SIG-M5 (cell line): ENCODE measurements at regions not wholly inside any gene's neighbourhood (a gene's known extent, or its start where the extent isn't known, plus 50 kb on each side); places are given as distances from the start of the nearest gene placed in this dataset.
"Not testable (repeated sequence)": the region's sequence is repeated elsewhere in the genome, so short reads cannot be mapped to it uniquely, and the experiment has no call there.

Experiments
- DNase-seq: peaks from one replicate; lab custom pipeline; 2025; lab: John Stamatoyannopoulos, UW

DNA sequence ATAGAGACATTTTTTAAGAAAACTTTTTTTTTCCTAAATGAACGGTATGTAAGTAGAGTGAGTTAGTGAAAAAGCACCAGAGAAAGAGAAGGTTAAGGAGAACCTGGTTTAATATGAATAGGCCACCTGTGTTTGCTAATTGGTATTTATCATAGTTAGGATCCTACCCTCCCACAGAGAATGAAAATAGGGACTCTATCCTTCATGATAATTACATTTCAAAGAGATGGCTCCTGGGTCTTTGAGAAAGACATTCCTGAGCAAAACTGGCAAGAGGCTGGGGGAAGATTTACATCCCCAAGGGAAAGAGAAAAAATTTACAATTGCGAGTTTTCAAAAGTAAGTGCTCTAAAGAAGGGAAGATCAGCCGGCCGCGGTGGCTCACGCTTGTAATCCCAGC, 1284.5 kb downstream of the SLITRK1 start:
- DNase-seq: no peak

DNA sequence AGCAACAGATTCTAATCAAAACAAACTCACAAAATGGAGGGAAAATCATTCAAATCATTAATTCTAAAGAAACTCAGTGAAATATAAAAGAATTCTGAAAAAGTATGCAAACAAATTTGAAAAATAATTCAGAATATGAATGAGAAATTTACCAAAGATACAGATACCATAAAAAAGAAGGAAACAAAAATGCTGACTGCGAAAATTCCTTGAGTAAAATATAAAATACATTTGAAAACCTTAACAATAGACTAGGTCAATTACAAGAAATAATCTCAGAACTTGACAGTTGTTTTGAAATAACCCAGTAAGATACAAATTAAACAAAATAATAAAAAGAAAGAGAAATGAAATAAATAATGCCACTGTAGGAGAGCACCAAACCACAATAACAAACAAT, 1289.0 kb downstream of the SLITRK1 start:
- no peak for DNase-seq

DNA sequence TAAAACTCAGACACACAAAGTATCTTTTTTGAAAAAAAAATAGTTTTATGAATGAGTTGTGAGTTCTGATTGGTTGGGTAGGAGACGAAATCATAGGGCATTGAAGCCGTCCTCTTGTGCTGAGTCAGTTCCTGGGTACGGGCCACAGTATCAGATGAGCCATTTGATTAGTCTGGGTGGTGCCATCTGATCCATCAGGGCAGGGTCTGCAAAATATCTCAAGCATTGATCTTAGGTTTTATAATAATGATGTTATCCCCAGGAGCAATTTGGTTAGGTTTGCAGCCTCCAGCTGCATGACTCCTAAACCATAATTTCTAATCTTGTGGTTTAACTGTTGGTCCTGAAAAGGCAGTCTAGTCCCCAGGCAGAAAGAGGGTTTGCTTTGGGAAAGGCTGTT, 1310.6 kb downstream of the SLITRK1 start:
- no peak for DNase-seq

DNA sequence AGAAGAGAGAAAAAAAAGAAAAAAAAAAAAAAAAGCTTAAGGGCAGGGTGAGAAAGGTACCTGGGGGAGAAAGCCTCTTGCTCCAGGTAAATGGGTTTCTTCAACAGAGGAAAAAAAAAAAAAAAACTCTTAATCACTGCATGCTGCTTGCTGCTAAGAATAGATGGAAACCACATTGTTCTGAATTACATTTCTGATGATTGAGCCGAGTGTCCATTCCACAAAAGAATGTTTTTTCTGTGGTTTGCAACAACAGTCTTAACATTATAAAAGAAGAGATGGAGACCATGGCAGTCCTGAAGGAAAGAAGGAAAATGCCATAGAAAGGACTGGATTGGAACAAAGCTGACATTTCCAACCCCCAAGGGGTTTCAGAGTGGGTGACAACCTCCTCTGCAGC, 1312.7 kb downstream of the SLITRK1 start:
- DNase-seq: no peak

DNA sequence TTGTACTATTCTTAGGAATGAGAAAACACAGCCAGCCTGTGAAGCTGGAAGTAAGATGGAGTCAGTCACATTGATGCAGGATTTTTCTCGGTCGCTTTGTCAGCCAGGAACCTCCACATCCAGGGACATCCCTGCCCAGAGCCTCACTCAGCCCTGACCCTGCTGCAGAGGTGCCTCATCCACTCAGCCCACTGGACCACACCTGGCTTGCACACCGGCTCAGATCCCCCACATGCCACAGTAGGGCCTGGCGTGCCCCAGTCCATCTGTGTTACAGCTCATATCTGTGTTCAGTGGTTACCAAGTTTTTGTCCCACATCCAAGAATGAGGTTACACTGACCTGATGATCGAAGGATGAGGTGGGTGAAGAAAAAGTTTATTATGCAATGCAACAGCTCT, 1315.4 kb downstream of the SLITRK1 start:
- DNase-seq: no peak

DNA sequence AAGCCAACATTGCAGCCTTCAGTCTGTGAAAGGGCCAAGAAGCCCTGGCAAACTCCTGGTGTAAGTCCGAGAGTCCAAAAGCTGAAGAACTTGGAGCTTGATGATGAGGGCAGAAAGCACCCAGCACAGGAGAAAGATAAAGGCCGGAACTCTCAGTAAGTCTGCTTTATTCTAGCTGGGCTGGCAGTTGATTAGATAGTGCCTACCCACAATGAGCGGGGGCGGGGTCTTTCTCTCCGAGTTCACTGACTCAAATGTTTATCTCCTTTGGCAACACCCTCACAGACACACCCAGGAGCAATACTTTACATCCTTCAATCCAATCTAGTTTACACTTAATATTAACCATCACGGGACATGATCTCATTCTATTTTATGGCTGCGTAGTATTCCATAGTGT, 1317.1 kb downstream of the SLITRK1 start:
- DNase-seq: no peak

DNA sequence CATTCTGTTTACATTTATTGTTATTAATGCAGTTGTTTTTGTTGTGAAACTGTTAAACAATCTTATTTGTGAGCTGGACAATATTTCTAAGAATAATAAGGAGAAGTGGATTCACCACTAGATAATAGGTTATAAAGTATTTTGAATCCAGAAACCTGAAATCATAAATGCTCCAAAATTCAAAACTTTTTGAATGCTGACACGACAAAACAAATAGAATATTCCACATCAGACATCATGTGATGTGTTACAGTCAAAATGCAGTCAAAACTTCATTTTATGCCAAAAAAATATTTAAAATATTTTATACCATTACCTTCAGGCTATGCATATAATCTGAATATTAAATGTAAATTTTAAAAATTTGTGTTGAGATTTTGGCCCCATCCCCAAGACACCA, 1321.4 kb downstream of the SLITRK1 start:
- DNase-seq: no peak

DNA sequence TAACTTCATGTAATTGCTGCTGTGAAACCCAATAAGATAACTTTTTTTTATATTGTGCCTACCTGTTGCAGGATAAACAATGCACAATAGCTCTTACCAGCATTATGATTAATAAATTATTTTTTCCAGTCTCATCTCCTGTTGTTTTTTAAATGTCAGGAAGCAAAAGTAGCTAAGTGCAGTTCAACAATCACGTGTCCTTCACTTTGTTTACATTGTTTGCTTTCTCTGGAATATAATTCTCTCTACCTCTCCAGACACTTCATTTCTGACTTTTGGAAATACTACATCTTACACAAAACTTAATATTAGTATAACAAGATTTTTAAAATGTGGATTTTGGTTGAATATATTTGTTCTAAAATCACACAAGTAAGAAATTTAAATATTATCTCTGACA, 1359.4 kb downstream of the SLITRK1 start:
- DNase-seq: no peak

DNA sequence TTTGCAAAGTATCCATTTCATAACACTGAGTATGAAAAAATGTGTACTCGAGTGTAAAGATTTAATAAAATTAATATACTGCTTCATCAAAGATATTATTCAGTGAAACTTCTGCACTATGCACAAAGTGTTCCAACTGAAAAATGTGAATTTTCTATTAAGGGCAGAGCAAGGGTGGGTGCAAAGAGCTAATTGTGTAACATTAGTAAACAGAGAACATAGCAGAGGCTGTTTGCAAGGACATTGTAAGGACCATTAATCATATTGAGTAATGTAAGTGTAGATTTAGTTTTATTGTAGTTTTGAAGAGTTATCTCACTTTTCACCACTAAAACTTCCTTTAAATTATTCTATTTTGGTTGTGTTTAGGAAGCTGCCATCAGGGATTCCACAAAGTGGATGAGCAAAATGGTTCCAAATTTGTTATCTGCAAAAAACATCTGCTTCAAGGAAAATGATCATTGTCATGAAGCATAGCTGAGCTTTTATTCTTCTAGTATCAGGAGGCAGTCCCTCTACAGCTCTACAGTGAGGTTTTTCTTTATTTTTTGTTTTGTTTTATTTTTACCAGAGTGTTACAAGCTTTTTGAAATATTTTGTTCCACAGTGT, 1375.4 kb downstream of the SLITRK1 start:
- no peak for DNase-seq

DNA sequence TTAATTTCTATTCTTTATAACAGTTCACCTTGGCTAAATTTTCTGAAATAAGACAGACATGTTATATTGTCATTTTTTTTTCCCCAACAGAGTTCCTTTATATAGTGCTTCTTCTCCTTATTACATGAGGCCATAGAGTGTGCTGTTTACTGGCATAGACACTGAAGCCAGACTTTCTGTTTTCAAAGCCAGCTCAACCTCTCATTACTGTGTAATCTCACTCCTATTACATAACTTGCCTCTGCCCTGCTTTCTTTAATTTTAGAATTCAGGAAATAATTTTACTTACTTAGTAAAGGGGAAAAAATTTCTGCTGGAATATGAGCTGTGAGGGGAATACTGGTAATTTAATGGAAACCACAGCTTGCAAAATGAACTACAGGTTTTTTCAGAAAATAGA, 1380.4 kb downstream of the SLITRK1 start:
- DNase-seq: no peak

DNA sequence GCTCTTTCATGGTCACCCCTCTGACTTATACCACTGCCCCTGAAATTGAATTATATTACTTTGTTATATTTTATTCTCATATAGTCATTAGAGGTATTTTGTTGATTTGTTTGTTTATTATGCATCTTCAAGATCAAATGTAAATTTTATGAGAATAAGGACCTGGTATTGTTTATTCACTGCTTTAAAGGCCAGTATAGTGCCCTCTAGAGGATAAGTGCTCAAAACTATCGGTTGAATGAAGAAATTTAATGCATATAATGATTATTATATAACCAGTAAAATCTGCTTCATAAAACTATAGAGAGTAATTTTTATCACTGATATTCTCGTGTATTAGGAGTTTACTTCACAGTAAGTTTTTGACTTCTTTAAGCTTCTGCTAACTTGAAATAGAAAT, 1401.9 kb downstream of the SLITRK1 start:
- DNase-seq: no peak

DNA sequence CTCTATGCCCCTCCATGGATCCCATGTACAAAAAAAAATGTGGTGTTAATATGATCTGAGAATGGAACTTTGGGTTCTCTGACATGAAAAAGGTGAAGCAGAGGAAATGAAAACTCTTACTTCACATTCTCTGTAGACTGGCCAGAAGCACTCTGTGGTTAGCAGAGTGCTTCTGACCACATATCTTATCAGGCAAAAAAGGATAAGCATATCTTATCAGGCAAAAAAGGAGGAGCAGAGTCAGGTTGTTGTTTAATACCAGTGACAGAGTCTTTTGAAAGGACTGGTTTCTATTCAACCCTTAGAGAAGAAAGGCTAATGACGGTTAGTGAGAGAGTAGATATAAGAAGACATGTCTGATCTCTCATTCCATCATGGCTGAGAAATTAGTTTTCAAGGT, 1404.8 kb downstream of the SLITRK1 start:
- DNase-seq: no peak

DNA sequence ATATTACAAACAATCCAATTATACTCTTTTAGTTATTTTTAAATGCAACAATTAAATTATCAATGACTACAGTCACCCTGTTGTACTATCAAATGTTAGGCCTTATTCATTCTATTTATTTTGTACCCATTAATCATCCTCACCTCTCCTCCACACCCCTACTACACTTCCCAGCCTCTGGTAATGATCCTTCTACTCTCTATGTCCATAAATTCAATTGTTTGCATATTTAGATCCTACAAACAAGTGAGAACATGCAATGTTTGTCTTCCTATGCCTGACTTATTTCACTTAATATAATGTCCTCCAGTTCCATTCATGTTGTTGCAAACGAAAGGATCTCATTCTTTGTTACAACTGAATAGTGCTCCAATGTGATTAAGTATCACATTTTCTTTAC, 1414.6 kb downstream of the SLITRK1 start:
- DNase-seq: no peak

DNA sequence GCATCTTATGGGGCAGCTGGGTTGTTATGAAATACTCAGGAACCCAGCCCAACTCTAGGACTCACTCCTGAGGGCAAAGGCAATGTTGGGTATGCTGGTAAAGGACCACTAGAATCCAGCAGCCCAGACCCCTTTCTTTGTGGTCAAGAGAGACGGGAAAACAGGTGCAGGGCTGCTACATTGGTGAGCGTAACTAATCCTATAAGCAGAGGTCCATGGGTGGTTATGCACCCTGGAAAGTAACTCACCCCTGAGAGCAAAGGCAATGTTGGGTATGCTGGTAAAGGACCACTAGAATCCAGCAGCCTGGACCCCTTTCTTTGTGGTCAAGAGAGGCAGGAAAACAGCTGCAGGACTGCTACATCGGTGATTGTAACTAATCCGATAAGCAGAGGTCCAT, 1422.7 kb downstream of the SLITRK1 start:
- DNase-seq: not testable (repeated sequence)

DNA sequence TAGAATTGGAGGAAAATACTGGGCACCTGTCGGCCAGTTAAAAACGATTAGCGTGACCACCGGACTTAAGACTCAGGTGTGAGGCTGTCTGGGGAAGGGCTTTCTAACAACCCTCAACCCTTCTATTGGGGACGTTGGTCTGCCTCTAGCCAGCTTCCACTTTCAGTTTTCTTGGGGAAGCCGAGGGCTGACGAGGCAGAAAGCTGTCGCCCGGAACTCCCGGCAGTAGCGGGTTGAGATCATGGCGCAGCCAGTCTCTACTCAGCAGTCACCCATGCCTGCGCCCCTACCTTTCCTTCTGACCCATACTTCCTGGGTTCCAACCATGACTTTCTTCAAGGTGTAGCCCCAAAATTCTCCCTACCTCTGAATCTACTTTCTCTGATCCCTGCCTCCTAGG, 1424.1 kb downstream of the SLITRK1 start:
- DNase-seq: no peak

DNA sequence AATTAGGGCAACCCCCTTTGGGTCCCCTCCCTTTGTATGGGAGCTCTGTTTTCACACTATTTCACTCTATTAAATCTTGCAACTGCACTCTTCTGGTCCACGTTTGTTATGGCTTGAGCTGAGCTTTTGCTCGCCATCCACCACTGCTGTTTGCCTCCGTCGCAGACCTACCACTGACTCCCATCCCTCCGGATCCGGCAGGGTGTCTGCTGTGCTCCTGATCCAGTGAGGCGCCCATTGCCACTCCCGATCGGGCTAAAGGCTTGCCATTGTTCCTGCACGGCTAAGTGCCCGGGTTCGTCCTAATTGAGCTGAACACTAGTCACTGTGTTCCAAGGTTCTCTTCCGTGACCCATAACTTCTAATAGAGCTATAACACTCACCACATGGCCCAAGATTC, 1424.7 kb downstream of the SLITRK1 start:
- not testable (repeated sequence) for DNase-seq

DNA sequence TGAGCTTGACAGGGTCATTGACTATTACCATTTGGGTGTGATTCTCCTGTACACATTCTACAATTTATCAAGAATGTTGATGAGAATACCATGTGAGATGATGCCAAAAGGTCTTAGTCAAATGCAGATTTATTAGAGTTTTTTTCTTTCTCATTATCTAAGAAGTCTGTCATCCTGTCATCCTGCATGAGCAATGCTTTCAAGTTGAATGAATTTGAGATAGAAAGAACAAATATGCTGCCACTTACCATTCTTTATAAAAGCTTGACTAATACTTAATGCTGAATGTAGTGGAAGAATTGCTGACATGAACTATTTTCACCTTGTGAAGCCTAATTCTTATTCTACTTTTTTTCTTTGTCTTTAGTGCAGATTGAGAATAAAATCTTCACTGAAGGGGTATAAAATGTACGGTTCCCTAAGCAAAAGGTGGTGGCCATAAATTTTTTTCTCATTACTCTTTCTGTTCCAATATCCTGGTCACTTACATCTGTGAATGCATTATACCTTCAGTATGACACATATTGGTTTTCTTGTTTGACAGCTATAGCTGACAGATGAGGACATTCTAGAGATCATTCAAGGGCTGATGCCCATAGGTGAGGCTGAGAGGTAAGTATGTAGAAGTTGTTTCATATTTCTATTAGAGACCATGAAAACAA, 1434.7 kb downstream of the SLITRK1 start:
- DNase-seq: no peak

DNA sequence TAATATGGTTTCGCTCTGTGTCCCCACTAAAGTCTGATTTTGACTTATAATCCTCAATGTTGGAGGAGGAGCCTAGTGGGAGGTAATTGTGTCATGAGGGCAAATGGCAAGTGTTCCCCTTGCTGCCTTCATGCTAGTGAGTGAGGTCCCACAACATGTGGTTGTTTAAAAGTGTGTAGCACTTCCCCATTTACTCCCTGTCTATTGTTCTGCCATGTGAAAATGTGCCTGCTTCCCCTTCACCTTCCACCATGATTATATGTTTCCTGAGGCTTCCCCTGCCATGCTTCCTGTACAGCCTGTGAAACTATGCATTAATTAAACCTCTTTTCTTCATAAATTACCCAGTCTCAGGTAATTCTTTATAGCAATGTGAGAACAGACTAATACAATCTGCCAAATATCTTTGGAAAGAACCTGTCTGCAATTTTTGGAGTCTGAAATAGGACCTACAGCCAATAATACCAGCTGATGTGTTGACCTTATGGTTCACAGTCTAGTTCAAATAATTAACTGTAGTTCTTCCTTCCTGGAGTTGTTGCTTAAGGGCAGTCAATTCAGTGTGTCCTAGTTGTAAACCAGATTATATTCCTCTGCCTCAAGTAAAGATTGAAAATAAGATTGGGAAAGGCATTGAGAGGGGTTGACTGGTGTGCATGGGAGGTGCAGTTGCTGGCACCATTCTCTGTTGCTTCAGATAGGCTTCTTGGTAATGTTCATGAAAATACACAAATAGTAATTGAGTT, 1442.9 kb downstream of the SLITRK1 start:
- DNase-seq: no peak

DNA sequence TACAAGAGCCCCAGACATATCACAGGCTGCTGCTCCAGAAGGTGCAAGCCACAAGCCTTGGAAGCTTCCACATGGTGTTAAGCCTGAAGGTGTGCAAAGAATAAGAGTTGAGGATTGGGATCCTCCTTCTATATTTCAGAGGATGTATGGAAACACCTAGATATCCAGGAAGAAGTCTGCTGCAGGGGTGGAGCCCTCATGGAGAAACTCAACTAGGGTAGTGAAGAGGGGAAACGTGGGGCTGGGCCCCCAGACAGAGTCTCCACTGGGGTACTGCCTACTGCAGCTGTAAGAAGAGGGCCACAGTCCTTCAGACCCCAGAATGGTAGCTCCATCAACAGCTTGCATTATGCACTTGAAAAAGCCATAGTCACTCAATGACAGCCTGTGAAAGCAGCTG, 1444.0 kb downstream of the SLITRK1 start:
- DNase-seq: no peak

DNA sequence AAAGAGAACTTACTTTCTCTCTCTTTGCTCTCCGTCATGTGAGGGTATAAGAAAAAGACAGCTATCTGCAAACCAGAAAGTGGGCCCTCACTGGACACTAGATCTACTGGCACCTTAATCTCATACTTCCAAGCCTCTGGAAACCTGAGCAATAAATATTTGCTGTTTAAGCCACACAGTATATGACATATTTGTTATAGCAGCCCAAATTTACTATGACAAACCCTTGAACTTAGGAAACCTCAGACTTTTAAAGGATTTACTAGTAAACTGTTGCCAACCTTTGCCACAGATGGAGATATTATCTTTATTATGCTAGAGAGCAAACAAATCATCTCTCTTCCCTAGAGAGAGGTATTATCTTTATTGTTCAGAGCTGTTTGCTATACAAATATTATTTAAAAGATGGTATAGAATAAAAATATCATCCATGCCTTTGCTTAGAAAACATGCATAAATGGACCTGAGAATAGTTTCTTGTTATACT, 1446.1 kb downstream of the SLITRK1 start:
- DNase-seq: no peak

DNA sequence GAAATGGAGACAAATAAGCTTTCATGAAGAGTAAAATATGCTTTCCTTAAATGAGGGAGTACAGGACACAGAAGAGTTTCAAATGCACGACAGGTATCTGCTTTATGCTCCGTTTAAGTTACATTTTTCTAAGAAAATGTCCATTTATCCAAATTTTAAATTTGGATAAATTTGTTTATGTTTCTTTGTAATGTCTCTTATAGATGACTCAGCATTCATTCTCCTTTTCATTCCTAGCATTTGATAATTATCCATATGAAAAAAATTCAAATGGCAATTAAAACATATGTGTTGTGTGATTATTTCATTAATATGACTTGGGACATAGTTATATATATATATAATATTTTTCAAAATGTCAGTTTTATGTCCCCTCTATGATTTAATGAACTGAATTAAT, 1449.3 kb downstream of the SLITRK1 start:
- DNase-seq: no peak

DNA sequence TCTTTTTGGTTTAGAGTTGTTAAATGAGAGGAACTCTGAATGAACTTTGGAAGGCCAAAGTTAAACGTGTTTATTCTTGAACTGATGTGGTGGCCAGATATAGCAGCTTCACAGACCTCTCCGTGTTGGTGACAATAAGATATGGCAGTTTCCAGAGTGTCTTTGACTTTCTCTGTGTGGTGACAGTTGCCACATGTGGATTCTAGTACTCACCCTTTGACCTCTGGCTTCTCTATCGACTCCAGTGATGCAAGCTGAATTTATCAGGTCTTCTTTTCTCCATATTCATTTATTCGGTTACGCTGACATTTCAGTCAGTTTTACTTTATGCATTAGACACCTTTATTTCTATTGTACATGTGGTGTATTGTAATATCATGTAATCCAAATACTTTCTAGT, 1469.5 kb downstream of the SLITRK1 start:
- DNase-seq: no peak

DNA sequence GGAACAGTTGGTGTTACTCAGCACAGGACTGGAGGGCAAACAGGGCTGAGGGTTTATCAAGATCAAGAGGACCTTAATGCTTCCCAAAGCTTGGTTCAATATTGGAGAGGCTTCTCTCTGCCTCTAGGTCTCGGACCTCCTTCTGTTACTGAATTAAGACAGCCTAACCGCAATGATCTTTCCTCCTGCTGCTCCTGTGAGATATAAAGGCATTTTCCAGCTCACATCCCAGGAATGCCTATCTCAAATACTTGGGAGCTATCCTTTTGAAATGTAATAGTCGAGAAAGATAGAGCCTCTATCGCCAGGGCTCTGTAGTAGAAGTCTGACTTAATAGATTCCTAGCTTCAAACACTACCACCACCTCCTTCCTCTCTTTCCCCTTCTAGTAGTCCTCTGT, 1475.0 kb downstream of the SLITRK1 start:
- no peak for DNase-seq
